Bronchial epithelial cell (primary cell): ENCODE measurements at regions not wholly inside any gene's neighbourhood (a gene's known extent, or its start where the extent isn't known, plus 50 kb on each side); places are given as distances from the start of the nearest gene placed in this dataset.
A peak's percentile ranks its signal among the peaks of the same experiment; 100 is the strongest.

Experiments used
- DNase-seq: peaks from one replicate; pipeline ENCODE4 v3.0.0-alpha.2; 2010; ENCODE audit warnings: low read depth
- FAIRE-seq: peaks from 2 replicates; lab custom pipeline; 2011; peaks lifted over from hg19 to GRCh38; lab: Jason Lieb, UNC
- H3K27me3 ChIP-seq: 2 replicates; pipeline ENCODE4 v1.5.1; 2011; ENCODE audit warnings: low read length; ENCODE audit not compliant: control insufficient read depth, insufficient read depth
- H3K36me3 ChIP-seq: 2 replicates; pipeline ENCODE4 v1.5.1; 2011; ENCODE audit warnings: low read length; ENCODE audit not compliant: control insufficient read depth, insufficient read depth
- H3K4me3 ChIP-seq: 2 replicates; pipeline ENCODE4 v1.5.1; 2011; ENCODE audit warnings: mild to moderate bottlenecking, low read depth, low read length, control low read depth
- CTCF ChIP-seq: IDR thresholded peaks from 2 replicates; pipeline ENCODE4 v1.5.1; 2011; ENCODE audit warnings: mild to moderate bottlenecking, moderate library complexity, low read length, control low read depth, inconsistent platforms; ENCODE audit not compliant: insufficient read depth, severe bottlenecking

DNA sequence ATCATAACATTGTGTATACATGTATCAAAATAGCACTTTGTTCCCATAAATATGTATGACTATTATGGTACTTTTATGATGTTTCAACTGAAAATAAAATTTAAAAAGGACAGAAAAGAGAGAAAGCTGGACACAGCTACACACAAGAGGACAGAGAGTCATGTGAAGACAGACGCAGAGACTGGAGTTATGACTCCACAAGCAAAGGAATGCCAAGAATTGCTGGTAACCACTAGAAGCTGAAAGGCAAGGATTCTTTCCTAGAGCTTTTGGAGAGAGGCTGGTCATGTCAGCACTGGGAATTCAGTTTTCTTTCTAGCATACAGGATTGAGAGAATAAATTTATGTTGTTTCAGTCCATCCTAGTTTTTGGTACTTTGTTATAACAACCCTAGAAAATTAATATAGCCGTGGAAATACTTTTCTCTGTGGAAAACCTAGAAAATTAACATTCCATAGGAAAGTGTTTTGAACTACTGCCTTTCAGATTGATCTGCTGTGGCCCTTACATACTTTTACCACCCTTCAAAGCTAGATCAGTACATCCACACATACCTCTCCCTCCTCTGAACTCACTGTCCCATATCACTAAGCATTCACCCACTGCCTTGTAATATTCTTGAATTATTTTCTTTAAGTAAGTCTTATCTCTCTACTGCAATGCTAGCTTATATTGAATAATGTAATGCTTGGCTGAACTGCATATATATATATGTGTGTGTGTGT, 575.3 kb downstream of the IPMK start:
- DNase-seq: peak; percentile 78
- no peak for TF ChIP-seq CTCF

GRCh38 chr10:57689596-57690297, 577.9 kb downstream of the IPMK start:
- Histone ChIP-seq H3K4me3 (no peak overlapping the region), H3K36me3 (no peaks in the 10 kb centered on the region), H3K27me3 (no peaks in the 10 kb centered on the region)
- no peak for FAIRE-seq
- no peak for TF ChIP-seq CTCF
- no peak for DNase-seq

More for the DNA sequence above, 575.3 kb downstream of the IPMK start:
- no peak for FAIRE-seq
- no peaks in the 10 kb centered on the region for H3K27me3 ChIP-seq
- H3K4me3 ChIP-seq: no peak overlapping the region
- no peaks in the 10 kb centered on the region for H3K36me3 ChIP-seq

- TF ChIP-seq CTCF: no peak
- H3K27me3 ChIP-seq: no peaks in the 10 kb centered on the region
- no peaks in the 10 kb centered on the region for H3K36me3 ChIP-seq
- no peak for FAIRE-seq
- no peak overlapping the region for H3K4me3 ChIP-seq
- DNase-seq: no peak
These were observed 587.8 kb downstream of the IPMK start for GRCh38 chr10:57679916-57680315.

DNA sequence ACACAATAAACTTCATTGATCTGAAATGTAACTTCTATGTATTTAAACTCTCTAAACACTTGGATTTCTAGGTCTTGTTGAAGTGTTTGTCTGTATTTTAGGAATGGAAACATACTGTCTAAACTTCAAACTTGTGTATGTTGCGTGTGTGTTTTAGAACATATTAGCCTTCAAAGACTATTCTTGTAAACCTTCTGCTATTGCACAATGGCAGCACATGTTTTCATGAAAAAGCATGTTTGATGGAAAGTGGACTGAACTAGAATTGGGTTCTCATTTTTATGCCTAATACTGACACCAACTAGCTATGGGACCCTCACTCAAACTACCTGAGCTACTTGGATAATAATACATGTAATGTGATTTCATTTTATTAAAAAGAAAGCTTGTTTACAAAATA, 592.6 kb downstream of the IPMK start:
- no peaks in the 10 kb centered on the region for H3K36me3 ChIP-seq
- TF ChIP-seq CTCF: no peak
- FAIRE-seq: no peak
- no peak overlapping the region for H3K4me3 ChIP-seq
- H3K27me3 ChIP-seq: no peaks in the 10 kb centered on the region
- DNase-seq: no peak

GRCh38 chr10:57673446-57673960, 594.2 kb downstream of the IPMK start:
- TF ChIP-seq CTCF: no peak
- no peak for FAIRE-seq
- Histone ChIP-seq H3K36me3 (no peaks in the 10 kb centered on the region), H3K4me3 (no peak overlapping the region), H3K27me3 (no peaks in the 10 kb centered on the region)
- DNase-seq: no peak
